Ectodermal cell (in vitro differentiated cells): ENCODE measurements at regions not wholly inside any gene's neighbourhood (a gene's known extent, or its start where the extent isn't known, plus 50 kb on each side); places are given as distances from the start of the nearest gene placed in this dataset.

Experiments used
- H3K27ac ChIP-seq: 2 replicates; pipeline ENCODE4 v1.7.0; 2013; ENCODE audit warnings: mild to moderate bottlenecking, low read depth, low read length; ENCODE audit not compliant: insufficient read depth, poor library complexity, severe bottlenecking
- H3K27me3 ChIP-seq: 2 replicates; pipeline ENCODE4 v1.7.0; 2013; ENCODE audit warnings: mild to moderate bottlenecking, low read length; ENCODE audit not compliant: insufficient read depth, control insufficient read depth, poor library complexity, severe bottlenecking
- H3K36me3 ChIP-seq: one replicate; pipeline ENCODE4 v1.7.0; 2013; ENCODE audit warnings: low read length; ENCODE audit not compliant: control insufficient read depth, insufficient read depth
- H3K4me1 ChIP-seq: one replicate; pipeline ENCODE4 v1.7.0; 2013; ENCODE audit warnings: low read length; ENCODE audit not compliant: control insufficient read depth, insufficient read depth
- H3K4me3 ChIP-seq: 2 replicates; pipeline ENCODE4 v1.7.0; 2013; ENCODE audit warnings: low read depth, low read length, control low read depth; ENCODE audit not compliant: insufficient read depth
- H3K9me3 ChIP-seq: 2 replicates; pipeline ENCODE4 v1.7.0; 2013; ENCODE audit warnings: mild to moderate bottlenecking, low read length, moderate library complexity; ENCODE audit not compliant: control insufficient read depth
- WGBS, 2 experiments: methylation state at CpG; one replicate each; pipeline ENCODE4 v1.1.7; 2013; ENCODE audit warnings: missing lambda C conversion rate in 2 of 2; 5-methylcytosine and 5-hydroxymethylcytosine counted together

GRCh38 chr18:77822632-77823031, 573.0 kb downstream of the GALR1 start:
- Histone ChIP-seq H3K4me1 (no peaks in the 10 kb centered on the region), H3K27ac (no peak overlapping the region), H3K9me3 (no peaks in the 10 kb centered on the region), H3K36me3 (no peaks in the 10 kb centered on the region), H3K27me3 (no peaks in the 10 kb centered on the region), H3K4me3 (no peak overlapping the region)
- WGBS, 2 experiments = 82 to 83% methylated on average over 12 of the region's 12 CpGs

GRCh38 chr18:77833807-77834206, 584.2 kb downstream of the GALR1 start:
- H3K36me3 ChIP-seq = no peaks in the 10 kb centered on the region
- H3K9me3 ChIP-seq = no peaks in the 10 kb centered on the region
- no peak overlapping the region for H3K4me3 ChIP-seq

GRCh38 chr18:77851802-77852201, 602.2 kb downstream of the GALR1 start:
- 82 to 92% methylated on average over 8 to 9 of the region's 9 CpGs for WGBS, 2 experiments
- no peaks in the 10 kb centered on the region for H3K4me1 ChIP-seq

More at GRCh38 chr18:77833807-77834206, 584.2 kb downstream of the GALR1 start:
- Histone ChIP-seq H3K27ac (no peak overlapping the region), H3K27me3 (no peaks in the 10 kb centered on the region), H3K4me1 (no peaks in the 10 kb centered on the region)
- 89 to 96% methylated on average over 4 to 5 of the region's 5 CpGs for WGBS, 2 experiments

GRCh38 chr18:77853859-77854258, 604.2 kb downstream of the GALR1 start:
- no peaks in the 10 kb centered on the region for H3K9me3 ChIP-seq
- 91% methylated on average over 12 of the region's 12 CpGs for WGBS, 2 experiments
- H3K4me1 ChIP-seq = no peaks in the 10 kb centered on the region
- H3K27ac ChIP-seq = no peak overlapping the region
- H3K27me3 ChIP-seq = no peaks in the 10 kb centered on the region
- H3K4me3 ChIP-seq = no peak overlapping the region
- no peaks in the 10 kb centered on the region for H3K36me3 ChIP-seq

More at GRCh38 chr18:77851802-77852201, 602.2 kb downstream of the GALR1 start:
- no peaks in the 10 kb centered on the region for H3K36me3 ChIP-seq
- no peaks in the 10 kb centered on the region for H3K9me3 ChIP-seq
- H3K27me3 ChIP-seq = no peaks in the 10 kb centered on the region
- H3K4me3 ChIP-seq = no peak overlapping the region
- no peak overlapping the region for H3K27ac ChIP-seq

GRCh38 chr18:77857678-77858655, 608.3 kb downstream of the GALR1 start:
- Histone ChIP-seq H3K36me3 (no peaks in the 10 kb centered on the region), H3K27me3 (no peaks in the 10 kb centered on the region), H3K9me3 (no peaks in the 10 kb centered on the region), H3K4me3 (no peak overlapping the region), H3K27ac (no peak overlapping the region), H3K4me1 (no peaks in the 10 kb centered on the region)
- WGBS, 2 experiments = 86 to 88% methylated on average over 8 to 9 of the region's 9 CpGs

- Histone ChIP-seq H3K4me1 (no peaks in the 10 kb centered on the region), H3K36me3 (no peaks in the 10 kb centered on the region), H3K9me3 (no peaks in the 10 kb centered on the region), H3K27me3 (no peaks in the 10 kb centered on the region), H3K4me3 (no peak overlapping the region), H3K27ac (no peak overlapping the region)
- 91 to 95% methylated on average over 5 of the region's 5 CpGs for WGBS, 2 experiments
These were observed 610.0 kb downstream of the GALR1 start for GRCh38 chr18:77859634-77860033.

GRCh38 chr18:77862066-77862757, 612.6 kb downstream of the GALR1 start:
- WGBS, 2 experiments = 91% methylated on average over 7 of the region's 7 CpGs

GRCh38 chr18:77865853-77866252, 616.2 kb downstream of the GALR1 start:
- H3K9me3 ChIP-seq = no peaks in the 10 kb centered on the region
- WGBS, 2 experiments = 93 to 95% methylated on average over 11 of the region's 11 CpGs
- H3K27ac ChIP-seq = no peak overlapping the region
- H3K4me1 ChIP-seq = no peaks in the 10 kb centered on the region
- no peaks in the 10 kb centered on the region for H3K27me3 ChIP-seq
- no peak overlapping the region for H3K4me3 ChIP-seq
- no peaks in the 10 kb centered on the region for H3K36me3 ChIP-seq

More at GRCh38 chr18:77862066-77862757, 612.6 kb downstream of the GALR1 start:
- no peaks in the 10 kb centered on the region for H3K27me3 ChIP-seq
- H3K36me3 ChIP-seq = no peaks in the 10 kb centered on the region
- no peaks in the 10 kb centered on the region for H3K9me3 ChIP-seq
- H3K4me1 ChIP-seq = no peaks in the 10 kb centered on the region
- H3K4me3 ChIP-seq = no peak overlapping the region
- no peak overlapping the region for H3K27ac ChIP-seq

GRCh38 chr18:77866351-77866750, 616.7 kb downstream of the GALR1 start:
- H3K27ac ChIP-seq = no peak overlapping the region
- H3K9me3 ChIP-seq = no peaks in the 10 kb centered on the region
- no peaks in the 10 kb centered on the region for H3K4me1 ChIP-seq
- H3K27me3 ChIP-seq = no peaks in the 10 kb centered on the region
- no peaks in the 10 kb centered on the region for H3K36me3 ChIP-seq
- H3K4me3 ChIP-seq = no peak overlapping the region
- WGBS, 2 experiments = 89 to 91% methylated on average over 8 of the region's 8 CpGs

- H3K27me3 ChIP-seq = no peaks in the 10 kb centered on the region
- H3K4me3 ChIP-seq = no peak overlapping the region
- H3K27ac ChIP-seq = no peak overlapping the region
- no peaks in the 10 kb centered on the region for H3K9me3 ChIP-seq
- no peaks in the 10 kb centered on the region for H3K36me3 ChIP-seq
- H3K4me1 ChIP-seq = no peaks in the 10 kb centered on the region
- WGBS, 2 experiments = 90 to 92% methylated on average over 10 of the region's 10 CpGs
These were observed 620.6 kb downstream of the GALR1 start for GRCh38 chr18:77870199-77870598.
